ENCODE measurements at regions not wholly inside any gene's neighbourhood (a gene's known extent, or its start where the extent isn't known, plus 50 kb on each side); places are given as distances from the start of the nearest gene placed in this dataset.
"Not testable (repeated sequence)": the region's sequence is repeated elsewhere in the genome, so short reads cannot be mapped to it uniquely, and the experiment has no call there.

DNA sequence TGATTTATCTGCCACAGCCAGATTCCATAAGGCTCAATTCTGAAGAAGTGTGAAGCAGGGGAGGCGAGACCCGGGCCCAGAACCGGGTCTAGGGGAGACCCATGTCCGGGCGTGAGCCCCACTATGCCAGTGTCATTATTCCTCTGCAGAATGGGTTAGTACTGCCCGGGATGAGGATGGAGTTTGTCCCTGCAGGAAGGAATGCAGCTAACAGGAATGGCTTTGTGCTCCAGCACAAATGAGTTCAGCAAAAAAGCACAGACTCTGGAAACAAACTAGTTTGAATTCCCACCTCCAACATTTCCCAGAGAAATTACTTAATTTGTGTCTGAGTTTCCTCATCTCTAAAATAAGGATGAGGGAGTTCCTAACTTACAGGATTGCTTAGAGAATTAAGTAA lies 202.9 kb downstream of the SYK start:
- Histone ChIP-seq H3K4me1 (ENCODE audit: control insufficient read depth in 3 of 3, insufficient read depth in 2 of 3, low read depth in 1 of 3, low read length in 2 of 3) (no peaks in the 10 kb centered on the region), H3K27me3 (ENCODE audit: control insufficient read depth in 3 of 3, insufficient read depth in 3 of 3, low read length in 3 of 3) (no peaks in the 10 kb centered on the region), H3K9me3 (ENCODE audit: control insufficient read depth in 2 of 2, insufficient read depth in 1 of 2, low read depth in 1 of 2, low read length in 1 of 2) (peaks cover 0 to 4% of the 10 kb centered on the region in 2 donors), H3K4me3 (ENCODE audit: low read depth in 1 of 3, low read length in 3 of 3) (no peak overlapping the region), H3K27ac (ENCODE audit: low read depth in 1 of 3, low read length in 2 of 3) (no peak overlapping the region), H3K36me3 (ENCODE audit: control insufficient read depth in 3 of 3, insufficient read depth in 2 of 3, low read depth in 1 of 3, low read length in 3 of 3) (no peaks in the 10 kb centered on the region)
- FAIRE-seq = no peak
- no peak for DNase-seq
- WGBS, 3 donors = 81 to 91% (median 87%) methylated on average over 6 of the region's 6 CpGs

DNA sequence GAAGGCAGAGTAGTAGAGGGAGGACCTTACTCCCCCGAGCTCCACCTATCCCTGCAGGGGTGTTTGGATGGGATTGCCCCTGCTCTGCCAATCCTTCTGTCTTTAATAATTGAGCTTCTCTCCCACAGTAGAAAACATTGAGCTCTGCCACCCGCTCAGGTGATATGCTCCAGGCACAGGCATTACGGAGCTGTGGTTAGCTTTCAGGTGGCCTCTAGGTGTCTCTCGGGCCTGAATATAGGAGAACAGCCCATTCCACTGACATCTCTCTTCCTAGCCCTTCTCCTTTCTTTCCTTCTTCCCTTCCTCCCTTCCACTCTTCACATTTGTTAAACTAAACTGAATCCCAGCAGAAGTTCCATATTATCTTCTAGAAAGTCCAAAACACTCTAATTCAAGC lies 203.4 kb downstream of the SYK start:
- Histone ChIP-seq H3K27ac (ENCODE audit: low read depth in 1 of 3, low read length in 2 of 3) (no peak overlapping the region), H3K4me3 (ENCODE audit: low read depth in 1 of 3, low read length in 3 of 3) (no peak overlapping the region), H3K4me1 (ENCODE audit: control insufficient read depth in 3 of 3, insufficient read depth in 2 of 3, low read depth in 1 of 3, low read length in 2 of 3) (no peaks in the 10 kb centered on the region), H3K27me3 (ENCODE audit: control insufficient read depth in 3 of 3, insufficient read depth in 3 of 3, low read length in 3 of 3) (peaks cover 0 to 2% (median 0%) of the 10 kb centered on the region in 3 donors), H3K9me3 (ENCODE audit: control insufficient read depth in 2 of 2, insufficient read depth in 1 of 2, low read depth in 1 of 2, low read length in 1 of 2) (peaks cover 0 to 4% of the 10 kb centered on the region in 2 donors), H3K36me3 (ENCODE audit: control insufficient read depth in 3 of 3, insufficient read depth in 2 of 3, low read depth in 1 of 3, low read length in 3 of 3) (no peaks in the 10 kb centered on the region)
- 73 to 76% (median 74%) methylated on average over 4 of the region's 4 CpGs for WGBS, 3 donors
- FAIRE-seq = no peak
- DNase-seq = peak in 1 of 2 donors; percentile 3

DNA sequence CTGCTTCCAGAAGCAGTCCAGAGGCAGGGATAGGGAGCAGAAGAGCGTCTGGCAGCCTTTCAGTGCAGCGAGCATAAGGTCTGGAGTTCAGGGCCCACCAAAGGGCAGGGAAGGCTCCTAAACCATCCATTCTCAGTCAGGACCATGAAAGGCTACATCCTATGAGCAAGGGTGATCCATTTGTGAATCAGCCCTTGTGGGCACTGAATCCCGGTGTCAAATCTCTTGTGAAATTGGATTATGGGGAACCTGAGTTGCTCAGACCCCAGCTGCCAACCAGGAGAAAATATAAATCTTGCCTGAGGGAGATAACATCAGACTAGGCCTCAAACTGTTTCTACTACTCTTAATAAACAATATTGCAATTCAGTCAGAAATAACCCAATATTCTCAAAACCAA lies 204.4 kb downstream of the SYK start:
- Histone ChIP-seq H3K9me3 (ENCODE audit: control insufficient read depth in 2 of 2, insufficient read depth in 1 of 2, low read depth in 1 of 2, low read length in 1 of 2) (peaks cover 0 to 4% of the 10 kb centered on the region in 2 donors), H3K4me1 (ENCODE audit: control insufficient read depth in 3 of 3, insufficient read depth in 2 of 3, low read depth in 1 of 3, low read length in 2 of 3) (no peaks in the 10 kb centered on the region), H3K4me3 (ENCODE audit: low read depth in 1 of 3, low read length in 3 of 3) (no peak overlapping the region), H3K27me3 (ENCODE audit: control insufficient read depth in 3 of 3, insufficient read depth in 3 of 3, low read length in 3 of 3) (peaks cover 0 to 2% (median 0%) of the 10 kb centered on the region in 3 donors), H3K27ac (ENCODE audit: low read depth in 1 of 3, low read length in 2 of 3) (no peak overlapping the region), H3K36me3 (ENCODE audit: control insufficient read depth in 3 of 3, insufficient read depth in 2 of 3, low read depth in 1 of 3, low read length in 3 of 3) (no peaks in the 10 kb centered on the region)
- no peak for FAIRE-seq
- DNase-seq = no peak
- WGBS, 3 donors = 76 to 88% (median 86%) methylated on average over 3 of the region's 3 CpGs

DNA sequence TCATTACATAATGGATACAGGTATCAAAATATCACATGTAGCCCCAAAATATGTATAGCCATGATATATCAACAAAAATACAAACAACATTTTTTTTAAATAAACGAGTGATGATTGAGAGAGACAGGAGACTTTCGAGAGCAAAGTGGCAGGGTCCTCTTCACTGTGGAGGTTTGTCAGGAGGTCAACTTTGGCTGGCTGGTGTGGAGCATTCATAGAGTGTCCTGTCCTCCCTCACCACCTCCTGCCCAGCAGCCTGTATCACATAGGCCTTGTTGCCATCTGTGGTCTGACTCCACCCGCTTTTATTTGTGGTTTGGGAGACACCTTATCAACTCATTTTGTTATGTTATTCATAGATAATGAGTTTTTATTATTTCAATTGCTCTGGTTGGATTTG lies 206.9 kb downstream of the SYK start:
- DNase-seq (no peak), FAIRE-seq (no peak)
- Histone ChIP-seq H3K27ac (ENCODE audit: low read depth in 1 of 3, low read length in 2 of 3) (no peak overlapping the region), H3K36me3 (ENCODE audit: control insufficient read depth in 3 of 3, insufficient read depth in 2 of 3, low read depth in 1 of 3, low read length in 3 of 3) (no peaks in the 10 kb centered on the region), H3K4me1 (ENCODE audit: control insufficient read depth in 3 of 3, insufficient read depth in 2 of 3, low read depth in 1 of 3, low read length in 2 of 3) (no peaks in the 10 kb centered on the region), H3K4me3 (ENCODE audit: low read depth in 1 of 3, low read length in 3 of 3) (no peak overlapping the region), H3K9me3 (ENCODE audit: control insufficient read depth in 2 of 2, insufficient read depth in 1 of 2, low read depth in 1 of 2, low read length in 1 of 2) (no peaks in the 10 kb centered on the region), H3K27me3 (ENCODE audit: control insufficient read depth in 3 of 3, insufficient read depth in 3 of 3, low read length in 3 of 3) (peaks cover 0 to 2% (median 0%) of the 10 kb centered on the region in 3 donors)
- WGBS, 3 donors = 91 to 95% (median 94%) methylated on average over 3 of the region's 3 CpGs

DNA sequence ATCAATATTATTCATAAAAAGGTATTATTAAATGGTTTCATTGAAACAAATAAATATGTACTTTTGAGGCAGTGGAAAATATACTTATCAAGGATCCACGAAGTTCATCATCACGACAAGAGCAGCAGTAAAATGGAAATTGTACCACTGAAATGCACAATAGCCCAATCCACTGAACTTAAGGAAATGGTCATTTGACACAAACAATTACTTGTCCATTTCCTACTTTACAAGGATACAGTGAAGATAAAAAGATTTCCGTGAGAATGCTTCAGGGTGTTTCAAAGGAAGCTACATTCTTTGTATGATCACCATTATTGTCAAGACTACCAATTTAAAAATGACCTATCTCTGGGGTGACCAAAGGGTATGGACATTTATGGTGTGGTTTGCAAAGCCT lies 210.3 kb downstream of the SYK start:
- FAIRE-seq (no peak), DNase-seq (no peak)
- no peaks in the 10 kb centered on the region for H3K9me3 ChIP-seq (ENCODE audit: control insufficient read depth in 2 of 2, insufficient read depth in 1 of 2, low read depth in 1 of 2, low read length in 1 of 2)
- no peaks in the 10 kb centered on the region for H3K4me1 ChIP-seq (ENCODE audit: control insufficient read depth in 3 of 3, insufficient read depth in 2 of 3, low read depth in 1 of 3, low read length in 2 of 3)
- WGBS, 3 donors = 57 to 65% (median 59%) methylated on average over 3 of the region's 3 CpGs
- peaks cover 0 to 2% (median 0%) of the 10 kb centered on the region in 3 donors for H3K27me3 ChIP-seq (ENCODE audit: control insufficient read depth in 3 of 3, insufficient read depth in 3 of 3, low read length in 3 of 3)
- no peak overlapping the region for H3K4me3 ChIP-seq (ENCODE audit: low read depth in 1 of 3, low read length in 3 of 3)
- no peaks in the 10 kb centered on the region for H3K36me3 ChIP-seq (ENCODE audit: control insufficient read depth in 3 of 3, insufficient read depth in 2 of 3, low read depth in 1 of 3, low read length in 3 of 3)
- H3K27ac ChIP-seq (ENCODE audit: low read depth in 1 of 3, low read length in 2 of 3) = no peak overlapping the region

DNA sequence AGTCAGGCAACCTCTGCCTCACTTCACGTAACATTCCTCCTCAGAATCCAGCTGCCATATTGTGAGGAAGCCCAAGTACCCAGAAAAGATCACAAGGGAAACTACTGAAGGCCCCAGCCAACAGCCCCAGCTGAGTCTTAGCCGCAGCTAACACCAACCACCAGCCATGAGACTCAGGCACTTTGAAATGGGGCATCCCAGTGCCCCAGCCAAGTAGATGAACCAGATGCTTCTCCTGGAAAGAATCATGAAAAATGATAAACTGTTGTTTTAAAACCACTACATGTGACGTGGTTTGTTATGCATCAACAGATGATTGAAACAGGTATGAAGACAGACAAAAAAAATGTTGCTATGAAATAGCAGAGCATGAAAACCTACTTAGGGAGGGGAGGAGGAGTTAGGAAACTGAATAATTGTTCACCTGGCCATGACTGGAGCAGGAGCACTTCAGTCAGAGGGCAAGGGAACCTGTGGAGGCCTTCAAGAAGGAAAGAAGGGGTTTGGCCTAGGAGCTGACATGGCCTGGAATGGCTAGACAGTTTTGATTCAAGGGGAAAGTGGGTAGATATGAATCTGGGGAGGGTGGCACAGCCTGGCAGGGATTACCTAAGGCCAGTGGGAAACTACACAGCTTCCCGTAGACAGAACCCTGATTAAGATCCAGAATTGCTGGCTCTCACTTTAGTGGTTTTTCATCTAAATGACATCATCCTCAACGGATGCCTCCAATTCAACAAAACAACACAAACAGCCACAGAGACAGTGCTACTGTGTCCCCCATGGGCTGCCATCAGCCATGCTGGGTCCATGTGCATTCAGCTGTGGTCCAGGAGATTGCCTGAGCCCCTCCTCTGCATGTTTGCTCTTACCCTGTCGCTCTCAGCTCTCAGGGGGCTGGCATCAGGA lies 211.6 kb downstream of the SYK start:
- Histone ChIP-seq H3K9me3 (ENCODE audit: control insufficient read depth in 2 of 2, insufficient read depth in 1 of 2, low read depth in 1 of 2, low read length in 1 of 2) (peaks cover 0 to 8% of the 10 kb centered on the region in 2 donors), H3K4me1 (ENCODE audit: control insufficient read depth in 3 of 3, insufficient read depth in 2 of 3, low read depth in 1 of 3, low read length in 2 of 3) (no peaks in the 10 kb centered on the region), H3K27ac (ENCODE audit: low read depth in 1 of 3, low read length in 2 of 3) (no peak overlapping the region), H3K27me3 (ENCODE audit: control insufficient read depth in 3 of 3, insufficient read depth in 3 of 3, low read length in 3 of 3) (peaks cover 0 to 2% (median 0%) of the 10 kb centered on the region in 3 donors), H3K4me3 (ENCODE audit: low read depth in 1 of 3, low read length in 3 of 3) (no peak overlapping the region), H3K36me3 (ENCODE audit: control insufficient read depth in 3 of 3, insufficient read depth in 2 of 3, low read depth in 1 of 3, low read length in 3 of 3) (no peaks in the 10 kb centered on the region)
- 91 to 92% (median 91%) methylated on average over 5 to 6 of the region's 6 CpGs for WGBS, 3 donors
- FAIRE-seq = no peak
- DNase-seq = no peak

DNA sequence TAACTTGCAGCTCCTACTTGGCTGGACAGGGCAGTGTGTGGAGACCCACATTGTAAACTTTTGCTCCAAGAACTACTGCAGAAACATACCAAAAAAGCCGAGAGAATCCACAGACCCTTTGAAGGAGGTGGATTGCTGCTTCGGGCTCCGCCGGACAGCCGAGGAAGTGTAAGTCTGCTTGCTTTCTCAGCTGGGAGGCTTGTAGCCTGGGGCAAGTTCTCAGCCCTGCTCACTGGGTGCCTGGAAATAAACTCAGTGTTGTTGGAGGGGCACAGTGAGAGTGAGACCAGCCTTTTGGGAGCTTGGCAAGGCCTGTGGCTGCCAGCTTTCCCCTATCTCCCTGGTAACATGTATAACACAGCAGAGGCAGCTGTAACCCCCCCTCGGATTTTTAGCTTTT lies 215.6 kb downstream of the SYK start:
- H3K4me3 ChIP-seq (ENCODE audit: low read depth in 1 of 3, low read length in 3 of 3) = no peak overlapping the region
- H3K9me3 ChIP-seq (ENCODE audit: control insufficient read depth in 2 of 2, insufficient read depth in 1 of 2, low read depth in 1 of 2, low read length in 1 of 2) = peaks cover 0 to 10% of the 10 kb centered on the region in 2 donors
- FAIRE-seq (no peak), DNase-seq (no peak)
- H3K36me3 ChIP-seq (ENCODE audit: control insufficient read depth in 3 of 3, insufficient read depth in 2 of 3, low read depth in 1 of 3, low read length in 3 of 3) = no peaks in the 10 kb centered on the region
- H3K27me3 ChIP-seq (ENCODE audit: control insufficient read depth in 3 of 3, insufficient read depth in 3 of 3, low read length in 3 of 3) = no peaks in the 10 kb centered on the region
- 83 to 92% (median 90%) methylated on average over 6 of the region's 6 CpGs for WGBS, 3 donors
- no peak overlapping the region for H3K27ac ChIP-seq (ENCODE audit: low read depth in 1 of 3, low read length in 2 of 3)
- no peaks in the 10 kb centered on the region for H3K4me1 ChIP-seq (ENCODE audit: control insufficient read depth in 3 of 3, insufficient read depth in 2 of 3, low read depth in 1 of 3, low read length in 2 of 3)

DNA sequence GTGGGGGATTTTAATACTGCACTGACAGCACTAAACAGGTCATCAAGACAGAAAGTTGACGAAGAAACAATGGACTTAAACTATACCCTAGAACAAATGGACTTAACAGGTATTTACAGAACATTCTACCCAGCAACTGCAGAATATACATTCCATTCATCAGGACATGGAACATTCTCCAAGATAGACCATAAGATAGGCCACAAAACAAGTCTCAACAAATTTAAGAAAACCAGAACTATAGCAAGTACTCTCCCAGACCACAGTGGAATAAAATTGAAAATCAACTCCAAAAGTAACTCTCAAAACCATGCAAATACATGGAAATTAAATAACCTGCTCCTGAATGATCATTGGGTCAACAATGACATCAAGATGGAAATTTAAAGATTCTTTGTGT lies 218.3 kb downstream of the SYK start:
- FAIRE-seq; H3K4me3 ChIP-seq (ENCODE audit: low read depth in 1 of 3, low read length in 3 of 3); DNase-seq; H3K27me3 ChIP-seq (ENCODE audit: control insufficient read depth in 3 of 3, insufficient read depth in 3 of 3, low read length in 3 of 3); H3K4me1 ChIP-seq (ENCODE audit: control insufficient read depth in 3 of 3, insufficient read depth in 2 of 3, low read depth in 1 of 3, low read length in 2 of 3); H3K27ac ChIP-seq (ENCODE audit: low read depth in 1 of 3, low read length in 2 of 3); H3K9me3 ChIP-seq (ENCODE audit: control insufficient read depth in 2 of 2, insufficient read depth in 1 of 2, low read depth in 1 of 2, low read length in 1 of 2); H3K36me3 ChIP-seq (ENCODE audit: control insufficient read depth in 3 of 3, insufficient read depth in 2 of 3, low read depth in 1 of 3, low read length in 3 of 3): not testable (repeated sequence)
- 89 to 96% (median 93%) methylated on average over 1 of the region's 1 CpG for WGBS, 3 donors

DNA sequence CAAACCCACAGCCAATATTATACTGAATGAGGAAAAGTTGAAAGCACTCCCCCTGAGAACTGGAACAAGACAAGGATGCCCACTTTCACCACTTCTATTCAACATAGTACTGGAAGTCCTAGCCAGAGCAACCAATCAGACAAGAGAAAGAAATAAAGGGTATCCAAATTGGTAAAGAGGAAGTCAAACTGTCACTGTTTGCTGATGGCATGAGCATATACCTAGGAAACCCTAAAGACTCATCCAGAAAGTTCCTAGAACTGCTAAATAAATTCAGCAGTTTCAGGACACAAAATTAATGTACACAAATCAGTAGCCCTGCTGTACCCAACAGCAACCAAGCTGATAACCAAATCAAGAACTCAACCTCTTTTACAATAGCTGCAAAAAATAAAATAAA lies 220.0 kb downstream of the SYK start:
- H3K27me3 ChIP-seq (ENCODE audit: control insufficient read depth in 3 of 3, insufficient read depth in 3 of 3, low read length in 3 of 3); H3K9me3 ChIP-seq (ENCODE audit: control insufficient read depth in 2 of 2, insufficient read depth in 1 of 2, low read depth in 1 of 2, low read length in 1 of 2); DNase-seq; H3K4me1 ChIP-seq (ENCODE audit: control insufficient read depth in 3 of 3, insufficient read depth in 2 of 3, low read depth in 1 of 3, low read length in 2 of 3); H3K4me3 ChIP-seq (ENCODE audit: low read depth in 1 of 3, low read length in 3 of 3); FAIRE-seq; H3K27ac ChIP-seq (ENCODE audit: low read depth in 1 of 3, low read length in 2 of 3); H3K36me3 ChIP-seq (ENCODE audit: control insufficient read depth in 3 of 3, insufficient read depth in 2 of 3, low read depth in 1 of 3, low read length in 3 of 3): not testable (repeated sequence)

Measured in small intestine (tissue), 7 donors.